ENCODE measurements at regions not wholly inside any gene's neighbourhood (a gene's known extent, or its start where the extent isn't known, plus 50 kb on each side); places are given as distances from the start of the nearest gene placed in this dataset.

- no peak for TF ChIP-seq CTCF (IDR thresholded peaks at IDR 0.05 in 4 of 5, conservative IDR thresholded peaks at IDR 0.05 in 1 of 5)
- TF ChIP-seq POLR2A (IDR thresholded peaks at IDR 0.05) = no peak
Observed at GRCh38 chr4:52172166-52172565, 121.1 kb downstream of the SPATA18 start.
